GM23338 (cell line): ENCODE measurements at regions not wholly inside any gene's neighbourhood (a gene's known extent, or its start where the extent isn't known, plus 50 kb on each side); places are given as distances from the start of the nearest gene placed in this dataset.
"Not testable (repeated sequence)": the region's sequence is repeated elsewhere in the genome, so short reads cannot be mapped to it uniquely, and the experiment has no call there.

Source experiments
- ATAC-seq: fragments of 200-7000 bp; cut with Tn5 transposase; 3 replicates; pipeline ENCODE4 v1.9.1; 2020
- DNase-seq: peaks from one replicate; pipeline ENCODE4 v3.0.0-alpha.2; 2015; ENCODE audit warnings: low spot score
- H2AFZ ChIP-seq: fragments of 200-600 bp; sonication (generic); 2 replicates; pipeline ENCODE4 v1.8.0; 2016; ENCODE audit warnings: antibody characterized with exemption, mild to moderate bottlenecking, moderate library complexity
- H3F3A ChIP-seq: fragments of 200-600 bp; sonication (generic); replicated peaks from 2 replicates; pipeline ENCODE4 v1.8.0; 2017; ENCODE audit warnings: antibody characterized with exemption, mixed run types, low read depth
- H3K27ac ChIP-seq: fragments of 200-600 bp; sonication (generic); 2 replicates; pipeline ENCODE4 v1.6.1; 2016; ENCODE audit warnings: low read depth
- H3K27me3 ChIP-seq: fragments of 200-600 bp; sonication (generic); 2 replicates; pipeline ENCODE4 v1.8.0; 2016; ENCODE audit warnings: mild to moderate bottlenecking, mixed run types, moderate library complexity; ENCODE audit not compliant: insufficient read depth
- H3K36me3 ChIP-seq: fragments of 200-600 bp; sonication (generic); 2 replicates; pipeline ENCODE4 v1.8.0; 2016; ENCODE audit warnings: mild to moderate bottlenecking; ENCODE audit not compliant: insufficient read depth
- H3K4me1 ChIP-seq: fragments of 200-600 bp; sonication (generic); 2 replicates; pipeline ENCODE4 v1.8.0; 2016; ENCODE audit warnings: mild to moderate bottlenecking, moderate library complexity; ENCODE audit not compliant: insufficient read depth
- H3K4me2 ChIP-seq: fragments of 200-600 bp; sonication (generic); 2 replicates; pipeline ENCODE4 v1.7.1; 2017; ENCODE audit warnings: mixed run types
- H3K4me3 ChIP-seq: fragments of 200-600 bp; sonication (generic); 2 replicates; pipeline ENCODE4 v1.6.1; 2016; ENCODE audit warnings: mixed run types
- H3K79me2 ChIP-seq: fragments of 200-600 bp; sonication (generic); replicated peaks from 2 replicates; pipeline ENCODE4 v1.8.0; 2017; ENCODE audit warnings: mild to moderate bottlenecking; ENCODE audit not compliant: insufficient read depth
- H3K9me2 ChIP-seq: fragments of 200-600 bp; sonication (generic); 2 replicates; pipeline ENCODE4 v1.8.0; 2017; ENCODE audit not compliant: insufficient read depth
- H4K20me1 ChIP-seq: fragments of 200-600 bp; sonication (generic); replicated peaks from 2 replicates; pipeline ENCODE4 v1.8.0; 2017; ENCODE audit warnings: mild to moderate bottlenecking; ENCODE audit not compliant: insufficient read depth
- H3K27ac Mint-ChIP-seq: 2 replicates; pipeline ENCODE4 v1.8.0; 2020; ENCODE audit warnings: inconsistent platforms, mild to moderate bottlenecking, moderate library complexity, mixed read lengths
- H3K27me3 Mint-ChIP-seq: 3 replicates; pipeline ENCODE4 v1.8.0; 2022; ENCODE audit warnings: low read depth, mild to moderate bottlenecking, moderate library complexity, mixed read lengths, inconsistent platforms; ENCODE audit not compliant: insufficient read depth, poor library complexity
- H3K36me3 Mint-ChIP-seq: 3 replicates; pipeline ENCODE4 v1.8.0; 2021; ENCODE audit warnings: low read depth, mild to moderate bottlenecking, inconsistent platforms, moderate library complexity, mixed read lengths
- H3K4me1 Mint-ChIP-seq: 3 replicates; pipeline ENCODE4 v1.8.0; 2020; ENCODE audit warnings: mild to moderate bottlenecking, inconsistent platforms, mixed read lengths
- H3K4me3 Mint-ChIP-seq: 3 replicates; pipeline ENCODE4 v1.8.0; 2021; ENCODE audit warnings: moderate library complexity, mild to moderate bottlenecking, inconsistent platforms, mixed read lengths
- H3K9me3 Mint-ChIP-seq: 3 replicates; pipeline ENCODE4 v1.8.0; 2020; ENCODE audit warnings: moderate library complexity, mild to moderate bottlenecking, inconsistent platforms, mixed read lengths
- CTCF ChIP-seq, 2 experiments: fragments of 200-600 bp in 1 of 2; sonication (generic) in 1 of 2; conservative IDR thresholded peaks; 2 replicates each; pipeline versions ENCODE4 v1.5.1 to v1.6.1; 2016 to 2017; ENCODE audit warnings: antibody characterized with exemption in 2 of 2, low read depth in 2 of 2, mild to moderate bottlenecking in 2 of 2, moderate library complexity in 1 of 2
- ETS1 ChIP-seq: IDR thresholded peaks from 2 replicates; pipeline ENCODE4 v1.6.1; 2016; ENCODE audit warnings: antibody characterized with exemption
- EZH2phosphoT487 ChIP-seq: fragments of 200-600 bp; sonication (generic); IDR thresholded peaks from one replicate; pipeline ENCODE4 v1.8.1; 2018; ENCODE audit warnings: antibody characterized with exemption; ENCODE audit not compliant: unreplicated experiment
- JUNB ChIP-seq: IDR thresholded peaks from one replicate; pipeline ENCODE4 v1.6.1; 2016; ENCODE audit warnings: antibody characterized with exemption; ENCODE audit not compliant: unreplicated experiment
- REST ChIP-seq: IDR thresholded peaks from one replicate; pipeline ENCODE4 v1.6.1; 2018; ENCODE audit warnings: antibody characterized with exemption; ENCODE audit not compliant: unreplicated experiment

GRCh38 chr18:42517896-42518295, 562.9 kb downstream of the PIK3C3 start:
- no peak overlapping the region for H3K4me3 ChIP-seq
- peaks cover 4% of the 10 kb centered on the region for H3K4me1 Mint-ChIP-seq
- no peak for DNase-seq
- H3K9me2 ChIP-seq = peaks cover 5% of the 10 kb centered on the region; the same call in 1 of the 2 replicates
- no peak overlapping the region for H2AFZ ChIP-seq
- no peaks in the 10 kb centered on the region for H3K4me1 ChIP-seq
- H3F3A ChIP-seq = no peaks in the 10 kb centered on the region
- H3K9me3 Mint-ChIP-seq = no peaks in the 10 kb centered on the region; the same call in 2 of the 3 replicates
- H3K27ac Mint-ChIP-seq = no peak overlapping the region
- TF ChIP-seq JUNB (no peak), EZH2phosphoT487 (no peak), CTCF (conservative IDR thresholded peaks at IDR 0.05; ENCODE audit: low read depth in 2 of 2) (no peak), ETS1 (no peak), REST (no peak)
- no peak overlapping the region for H3K4me2 ChIP-seq
- ATAC-seq = no peak
- no peaks in the 10 kb centered on the region for H3K36me3 ChIP-seq
- no peaks in the 10 kb centered on the region for H3K79me2 ChIP-seq
- H3K27ac ChIP-seq = no peak overlapping the region
- H3K27me3 ChIP-seq = no peaks in the 10 kb centered on the region
- H3K4me3 Mint-ChIP-seq = no peak overlapping the region
- no peaks in the 10 kb centered on the region for H3K27me3 Mint-ChIP-seq
- H4K20me1 ChIP-seq = no peaks in the 10 kb centered on the region
- H3K36me3 Mint-ChIP-seq = 0 out of 3 replicates have a peak, but pooled peaks cover 2% of the 10 kb centered on the region

- H3K27me3 ChIP-seq, H3K9me2 ChIP-seq, H2AFZ ChIP-seq, H3K4me2 ChIP-seq, H3K27ac ChIP-seq, ATAC-seq, H3K4me1 Mint-ChIP-seq, H3K27me3 Mint-ChIP-seq, H3K4me1 ChIP-seq, H3K4me3 ChIP-seq, H3K9me3 Mint-ChIP-seq, H3K79me2 ChIP-seq, DNase-seq, H4K20me1 ChIP-seq, H3K4me3 Mint-ChIP-seq, H3F3A ChIP-seq, H3K27ac Mint-ChIP-seq, H3K36me3 ChIP-seq, H3K36me3 Mint-ChIP-seq: not testable (repeated sequence)
These were observed 563.3 kb downstream of the PIK3C3 start for GRCh38 chr18:42518331-42518730.
